ENCODE measurements at regions not wholly inside any gene's neighbourhood (a gene's known extent, or its start where the extent isn't known, plus 50 kb on each side); places are given as distances from the start of the nearest gene placed in this dataset.

DNA sequence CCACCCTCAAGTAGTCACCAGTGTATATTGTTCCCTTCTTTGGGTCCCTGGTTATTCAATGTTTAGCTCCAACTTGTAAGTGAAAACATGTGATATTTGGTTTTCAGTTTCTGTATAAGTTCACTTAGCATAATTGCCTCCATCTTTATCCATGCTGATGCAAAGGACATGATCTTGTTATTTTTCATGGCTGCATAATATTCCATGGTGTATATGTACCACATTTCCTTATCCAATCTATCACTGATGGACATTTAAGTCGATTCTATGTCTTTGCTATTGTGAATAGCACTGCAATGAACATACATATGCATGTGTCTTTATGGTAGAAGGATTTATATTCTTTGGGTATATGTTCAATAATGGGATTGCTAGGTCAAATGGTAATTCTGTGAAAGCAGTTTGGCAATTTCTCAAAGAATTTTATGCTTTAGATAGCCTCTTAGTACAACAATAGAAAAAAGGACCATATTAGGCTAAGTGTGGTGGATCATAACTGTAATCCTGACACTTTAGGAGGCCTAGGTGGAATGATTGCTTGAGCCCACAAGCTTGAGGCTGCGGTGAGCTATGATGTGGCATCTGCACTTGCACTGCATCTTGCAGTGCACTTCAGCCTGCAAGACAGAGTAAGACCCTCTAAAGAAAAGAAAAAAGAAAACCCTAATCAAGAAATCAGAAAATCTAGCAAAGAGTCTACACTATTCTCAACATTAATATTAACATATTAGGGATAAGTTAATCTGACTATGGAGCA is 468.5 kb upstream of the FAT3 start:
- no peaks in the 10 kb centered on the region for H3K9me3 ChIP-seq (ENCODE audit: severe bottlenecking)
- no peak overlapping the region for H3K4me3 ChIP-seq (ENCODE audit: low read depth, low read length)
- H3K36me3 ChIP-seq = no peaks in the 10 kb centered on the region
- DNase-seq = no peak
- no peaks in the 10 kb centered on the region for H3K27me3 ChIP-seq (ENCODE audit: insufficient read depth, low read depth, severe bottlenecking)
- TF ChIP-seq, protein P1, sequence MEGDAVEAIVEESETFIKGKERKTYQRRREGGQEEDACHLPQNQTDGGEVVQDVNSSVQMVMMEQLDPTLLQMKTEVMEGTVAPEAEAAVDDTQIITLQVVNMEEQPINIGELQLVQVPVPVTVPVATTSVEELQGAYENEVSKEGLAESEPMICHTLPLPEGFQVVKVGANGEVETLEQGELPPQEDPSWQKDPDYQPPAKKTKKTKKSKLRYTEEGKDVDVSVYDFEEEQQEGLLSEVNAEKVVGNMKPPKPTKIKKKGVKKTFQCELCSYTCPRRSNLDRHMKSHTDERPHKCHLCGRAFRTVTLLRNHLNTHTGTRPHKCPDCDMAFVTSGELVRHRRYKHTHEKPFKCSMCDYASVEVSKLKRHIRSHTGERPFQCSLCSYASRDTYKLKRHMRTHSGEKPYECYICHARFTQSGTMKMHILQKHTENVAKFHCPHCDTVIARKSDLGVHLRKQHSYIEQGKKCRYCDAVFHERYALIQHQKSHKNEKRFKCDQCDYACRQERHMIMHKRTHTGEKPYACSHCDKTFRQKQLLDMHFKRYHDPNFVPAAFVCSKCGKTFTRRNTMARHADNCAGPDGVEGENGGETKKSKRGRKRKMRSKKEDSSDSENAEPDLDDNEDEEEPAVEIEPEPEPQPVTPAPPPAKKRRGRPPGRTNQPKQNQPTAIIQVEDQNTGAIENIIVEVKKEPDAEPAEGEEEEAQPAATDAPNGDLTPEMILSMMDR (IDR thresholded peaks at IDR 0.05; ENCODE audit: low read depth, low read length) = no peak
- no peak overlapping the region for H3K27ac ChIP-seq

GRCh38 chr11:91755526-91755925 is 469.1 kb upstream of the FAT3 start:
- H3K27me3 ChIP-seq (ENCODE audit: insufficient read depth, low read depth, severe bottlenecking) = no peaks in the 10 kb centered on the region
- H3K4me3 ChIP-seq (ENCODE audit: low read depth, low read length) = no peak overlapping the region
- no peak for DNase-seq
- H3K27ac ChIP-seq = no peak overlapping the region
- TF ChIP-seq, protein P1 (IDR thresholded peaks at IDR 0.05; ENCODE audit: low read depth, low read length) = no peak
- no peaks in the 10 kb centered on the region for H3K9me3 ChIP-seq (ENCODE audit: severe bottlenecking)
- no peaks in the 10 kb centered on the region for H3K36me3 ChIP-seq

DNA sequence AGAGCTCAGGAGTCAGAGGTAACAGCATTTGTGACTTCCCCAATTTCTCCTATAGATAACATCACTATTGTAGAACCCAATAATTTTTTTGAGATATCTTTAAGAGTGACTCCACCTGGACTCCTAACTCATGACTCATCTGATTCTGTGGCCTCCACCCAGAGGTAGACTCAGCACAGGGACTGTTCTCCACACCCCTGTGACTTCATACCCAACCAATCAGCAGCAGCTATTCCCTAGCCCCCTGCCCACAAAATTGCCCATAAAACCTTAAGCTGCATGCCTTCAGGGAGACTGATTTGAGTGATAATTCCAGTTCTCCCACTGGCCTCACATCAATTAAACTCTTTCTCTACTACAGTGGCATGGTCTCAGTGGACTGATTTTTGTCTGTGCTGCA is 475.4 kb upstream of the FAT3 start:
- Histone ChIP-seq H3K27ac (no peak overlapping the region), H3K27me3 (ENCODE audit: insufficient read depth, low read depth, severe bottlenecking) (no peaks in the 10 kb centered on the region), H3K9me3 (ENCODE audit: severe bottlenecking) (no peaks in the 10 kb centered on the region), H3K4me3 (ENCODE audit: low read depth, low read length) (no peak overlapping the region), H3K36me3 (no peaks in the 10 kb centered on the region)
- TF ChIP-seq, protein P1 (IDR thresholded peaks at IDR 0.05; ENCODE audit: low read depth, low read length) = no peak
- no peak for DNase-seq

DNA sequence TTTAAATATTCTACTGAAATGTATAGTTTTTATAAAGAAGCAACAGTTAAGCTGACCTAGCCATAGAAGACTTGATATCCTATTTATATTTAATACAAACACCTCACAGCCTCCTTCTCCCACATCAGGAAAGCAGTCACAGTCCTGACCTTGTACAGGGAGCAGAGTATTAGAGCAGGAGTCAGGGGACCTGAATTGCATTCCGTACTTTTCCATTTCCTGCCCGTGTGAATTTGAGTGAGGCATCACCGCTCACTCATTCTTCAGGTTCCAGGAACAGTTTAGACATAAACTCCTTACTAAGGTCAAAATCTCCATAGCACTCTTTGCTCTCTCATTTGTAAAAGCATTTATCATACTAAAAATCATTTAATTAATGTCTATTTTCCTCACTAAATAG is 482.5 kb upstream of the FAT3 start:
- Histone ChIP-seq H3K27ac (no peak overlapping the region), H3K4me3 (ENCODE audit: low read depth, low read length) (no peak overlapping the region), H3K27me3 (ENCODE audit: insufficient read depth, low read depth, severe bottlenecking) (no peaks in the 10 kb centered on the region), H3K9me3 (ENCODE audit: severe bottlenecking) (no peaks in the 10 kb centered on the region), H3K36me3 (no peaks in the 10 kb centered on the region)
- DNase-seq = no peak
- TF ChIP-seq, protein P1 (IDR thresholded peaks at IDR 0.05; ENCODE audit: low read depth, low read length) = no peak

DNA sequence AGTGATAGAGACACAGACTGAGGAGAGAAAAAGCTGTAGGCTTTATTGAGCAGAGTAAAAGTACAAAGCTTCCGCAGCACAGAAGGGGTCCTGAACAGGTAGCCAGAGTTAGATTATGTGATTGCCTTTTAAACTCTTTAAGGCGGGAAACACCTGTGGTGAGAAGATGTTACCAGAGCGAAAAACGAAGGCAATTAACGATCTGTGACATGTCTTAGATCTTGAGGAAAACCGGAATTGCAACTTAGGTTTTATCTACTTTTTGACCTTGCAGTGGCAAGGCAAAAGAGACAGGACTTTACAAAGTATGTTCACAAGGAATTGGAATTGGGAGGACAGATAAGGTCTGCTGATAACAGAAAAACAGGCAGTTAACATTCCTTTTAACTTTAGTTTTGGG is 493.6 kb upstream of the FAT3 start:
- DNase-seq = no peak
- Histone ChIP-seq H3K27me3 (ENCODE audit: insufficient read depth, low read depth, severe bottlenecking) (no peaks in the 10 kb centered on the region), H3K36me3 (no peaks in the 10 kb centered on the region), H3K27ac (no peak overlapping the region), H3K4me3 (ENCODE audit: low read depth, low read length) (no peak overlapping the region), H3K9me3 (ENCODE audit: severe bottlenecking) (no peaks in the 10 kb centered on the region)
- TF ChIP-seq, protein P1 (IDR thresholded peaks at IDR 0.05; ENCODE audit: low read depth, low read length) = no peak

- TF ChIP-seq, protein P1 (IDR thresholded peaks at IDR 0.05; ENCODE audit: low read depth, low read length) = no peak
- Histone ChIP-seq H3K27ac (no peak overlapping the region), H3K9me3 (ENCODE audit: severe bottlenecking) (no peaks in the 10 kb centered on the region), H3K27me3 (ENCODE audit: insufficient read depth, low read depth, severe bottlenecking) (no peaks in the 10 kb centered on the region), H3K36me3 (no peaks in the 10 kb centered on the region), H3K4me3 (ENCODE audit: low read depth, low read length) (no peak overlapping the region)
- no peak for DNase-seq
These were observed 494.0 kb upstream of the FAT3 start for GRCh38 chr11:91730620-91731019.

All from WERI-Rb-1 (cell line).